HL-60 (cell line): ENCODE measurements at regions not wholly inside any gene's neighbourhood (a gene's known extent, or its start where the extent isn't known, plus 50 kb on each side); places are given as distances from the start of the nearest gene placed in this dataset.

Source experiments
- DNase-seq, 2 experiments: peaks; one replicate each; pipeline ENCODE4 v3.0.0-alpha.2; 2010 to 2020; ENCODE audit warnings: low read depth in 1 of 2, low spot score in 1 of 2
- H3K27ac ChIP-seq: fragments of 250-450 bp; sonication (Bioruptor Pico); replicated peaks from 2 replicates; pipeline ENCODE4 v1.5.1; 2020; ENCODE audit warnings: mild to moderate bottlenecking, moderate library complexity
- H3K27me3 ChIP-seq: fragments of 250-450 bp; sonication (Bioruptor Pico); 2 replicates; pipeline ENCODE4 v1.5.1; 2021; ENCODE audit warnings: mild to moderate bottlenecking, moderate library complexity; ENCODE audit not compliant: insufficient read depth, poor library complexity, severe bottlenecking
- H3K4me3 ChIP-seq: replicated peaks from 2 replicates; pipeline ENCODE4 v1.5.1; 2011; ENCODE audit warnings: mild to moderate bottlenecking, control low read depth, low read length; ENCODE audit not compliant: insufficient read depth
- GABPA ChIP-seq: IDR thresholded peaks from 2 replicates; pipeline ENCODE4 v1.6.1; 2012; ENCODE audit warnings: low read depth
- POLR2AphosphoS5 ChIP-seq: IDR thresholded peaks from 2 replicates; pipeline ENCODE4 v1.6.1; 2012; ENCODE audit warnings: low read depth
- SPI1 ChIP-seq: IDR thresholded peaks from 2 replicates; pipeline ENCODE4 v1.6.1; 2012; ENCODE audit warnings: low read depth, mild to moderate bottlenecking, borderline replicate concordance
- TF ChIP-seq, protein P1 (sequence below): IDR thresholded peaks from 2 replicates; pipeline ENCODE4 v1.6.1; 2012; ENCODE audit warnings: low read depth; ENCODE audit not compliant: insufficient replicate concordance
- TF ChIP-seq, protein P2 (sequence below): IDR thresholded peaks from one replicate; pipeline ENCODE4 v1.5.1; 2011; ENCODE audit warnings: low read length, control low read depth, inconsistent platforms; ENCODE audit not compliant: insufficient read depth

DNA sequence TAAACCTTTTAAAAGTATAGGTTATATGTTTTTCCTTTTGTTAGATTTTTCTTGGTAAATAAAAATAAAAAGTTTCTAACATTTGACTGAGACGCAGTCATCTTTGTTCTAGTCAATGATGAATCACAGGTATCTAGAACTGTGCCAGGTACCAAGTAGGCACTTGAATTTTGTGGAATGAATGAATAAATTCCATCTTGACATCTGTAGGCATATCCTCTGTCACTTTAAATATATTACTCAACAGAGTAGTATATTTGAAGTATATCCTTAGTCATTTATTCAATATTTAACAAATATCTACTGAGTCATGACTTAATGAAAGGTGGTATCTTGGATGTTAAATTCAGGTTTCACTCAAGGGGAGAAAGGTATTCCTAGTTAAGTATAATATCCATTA is 828.4 kb downstream of the TUSC7 start:
- Histone ChIP-seq H3K27ac (no peak overlapping the region), H3K27me3 (peaks cover 3% of the 10 kb centered on the region), H3K4me3 (no peak overlapping the region)
- TF ChIP-seq SPI1 (no peak), GABPA (no peak), POLR2AphosphoS5 (no peak)
- TF ChIP-seq, protein P1, sequence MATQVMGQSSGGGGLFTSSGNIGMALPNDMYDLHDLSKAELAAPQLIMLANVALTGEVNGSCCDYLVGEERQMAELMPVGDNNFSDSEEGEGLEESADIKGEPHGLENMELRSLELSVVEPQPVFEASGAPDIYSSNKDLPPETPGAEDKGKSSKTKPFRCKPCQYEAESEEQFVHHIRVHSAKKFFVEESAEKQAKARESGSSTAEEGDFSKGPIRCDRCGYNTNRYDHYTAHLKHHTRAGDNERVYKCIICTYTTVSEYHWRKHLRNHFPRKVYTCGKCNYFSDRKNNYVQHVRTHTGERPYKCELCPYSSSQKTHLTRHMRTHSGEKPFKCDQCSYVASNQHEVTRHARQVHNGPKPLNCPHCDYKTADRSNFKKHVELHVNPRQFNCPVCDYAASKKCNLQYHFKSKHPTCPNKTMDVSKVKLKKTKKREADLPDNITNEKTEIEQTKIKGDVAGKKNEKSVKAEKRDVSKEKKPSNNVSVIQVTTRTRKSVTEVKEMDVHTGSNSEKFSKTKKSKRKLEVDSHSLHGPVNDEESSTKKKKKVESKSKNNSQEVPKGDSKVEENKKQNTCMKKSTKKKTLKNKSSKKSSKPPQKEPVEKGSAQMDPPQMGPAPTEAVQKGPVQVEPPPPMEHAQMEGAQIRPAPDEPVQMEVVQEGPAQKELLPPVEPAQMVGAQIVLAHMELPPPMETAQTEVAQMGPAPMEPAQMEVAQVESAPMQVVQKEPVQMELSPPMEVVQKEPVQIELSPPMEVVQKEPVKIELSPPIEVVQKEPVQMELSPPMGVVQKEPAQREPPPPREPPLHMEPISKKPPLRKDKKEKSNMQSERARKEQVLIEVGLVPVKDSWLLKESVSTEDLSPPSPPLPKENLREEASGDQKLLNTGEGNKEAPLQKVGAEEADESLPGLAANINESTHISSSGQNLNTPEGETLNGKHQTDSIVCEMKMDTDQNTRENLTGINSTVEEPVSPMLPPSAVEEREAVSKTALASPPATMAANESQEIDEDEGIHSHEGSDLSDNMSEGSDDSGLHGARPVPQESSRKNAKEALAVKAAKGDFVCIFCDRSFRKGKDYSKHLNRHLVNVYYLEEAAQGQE = no peak
- TF ChIP-seq, protein P2, sequence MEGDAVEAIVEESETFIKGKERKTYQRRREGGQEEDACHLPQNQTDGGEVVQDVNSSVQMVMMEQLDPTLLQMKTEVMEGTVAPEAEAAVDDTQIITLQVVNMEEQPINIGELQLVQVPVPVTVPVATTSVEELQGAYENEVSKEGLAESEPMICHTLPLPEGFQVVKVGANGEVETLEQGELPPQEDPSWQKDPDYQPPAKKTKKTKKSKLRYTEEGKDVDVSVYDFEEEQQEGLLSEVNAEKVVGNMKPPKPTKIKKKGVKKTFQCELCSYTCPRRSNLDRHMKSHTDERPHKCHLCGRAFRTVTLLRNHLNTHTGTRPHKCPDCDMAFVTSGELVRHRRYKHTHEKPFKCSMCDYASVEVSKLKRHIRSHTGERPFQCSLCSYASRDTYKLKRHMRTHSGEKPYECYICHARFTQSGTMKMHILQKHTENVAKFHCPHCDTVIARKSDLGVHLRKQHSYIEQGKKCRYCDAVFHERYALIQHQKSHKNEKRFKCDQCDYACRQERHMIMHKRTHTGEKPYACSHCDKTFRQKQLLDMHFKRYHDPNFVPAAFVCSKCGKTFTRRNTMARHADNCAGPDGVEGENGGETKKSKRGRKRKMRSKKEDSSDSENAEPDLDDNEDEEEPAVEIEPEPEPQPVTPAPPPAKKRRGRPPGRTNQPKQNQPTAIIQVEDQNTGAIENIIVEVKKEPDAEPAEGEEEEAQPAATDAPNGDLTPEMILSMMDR = no peak
- no peak for DNase-seq

DNA sequence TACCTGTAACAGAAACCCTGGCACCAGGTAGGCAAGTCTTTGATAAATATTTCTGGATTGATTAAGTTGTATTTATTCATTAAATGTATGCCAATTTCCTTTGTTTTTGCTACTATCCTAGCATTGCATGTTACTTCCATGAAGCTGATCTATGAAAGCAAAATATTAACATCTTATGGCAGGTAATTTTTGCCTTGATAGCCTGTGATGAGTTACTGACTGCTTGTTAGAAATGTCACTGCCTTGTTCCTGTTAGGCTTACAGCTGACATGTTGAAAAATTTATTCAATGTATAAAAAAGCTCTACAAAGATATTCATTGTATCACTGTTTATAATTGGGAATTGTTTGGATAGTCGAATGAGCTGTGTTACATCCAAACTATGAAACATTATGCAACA is 830.1 kb downstream of the TUSC7 start:
- H3K4me3 ChIP-seq = no peak overlapping the region
- TF ChIP-seq, protein P2 = no peak
- TF ChIP-seq SPI1 (no peak), GABPA (no peak), POLR2AphosphoS5 (no peak)
- TF ChIP-seq, protein P1 = no peak
- H3K27me3 ChIP-seq = peaks cover 3% of the 10 kb centered on the region
- H3K27ac ChIP-seq = no peak overlapping the region
- DNase-seq = no peak

DNA sequence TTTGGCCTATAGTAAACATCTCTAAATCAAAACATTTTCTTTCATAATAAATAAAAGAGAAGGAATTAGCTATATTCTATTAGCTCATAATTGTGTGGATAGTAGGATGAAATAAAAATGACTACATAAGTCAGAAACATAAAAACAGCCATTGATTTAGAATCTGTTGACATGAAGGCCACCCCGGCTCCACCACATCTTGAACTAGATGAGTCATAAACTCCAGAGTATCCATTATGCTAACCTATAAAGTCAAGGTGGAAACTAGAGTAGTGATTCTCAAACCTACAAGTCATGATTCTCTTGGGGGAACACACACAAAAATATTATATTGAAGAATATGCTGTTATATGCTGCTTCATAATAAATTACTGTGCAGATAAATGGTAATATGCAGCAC is 831.0 kb downstream of the TUSC7 start:
- TF ChIP-seq, protein P1 = no peak
- TF ChIP-seq GABPA = no peak
- no peak for TF ChIP-seq POLR2AphosphoS5
- TF ChIP-seq, protein P2 = no peak
- no peak for TF ChIP-seq SPI1
- Histone ChIP-seq H3K27ac (no peak overlapping the region), H3K4me3 (no peak overlapping the region), H3K27me3 (peaks cover 3% of the 10 kb centered on the region)
- DNase-seq = no peak
